Erythroblast (primary cell): ENCODE measurements at regions not wholly inside any gene's neighbourhood (a gene's known extent, or its start where the extent isn't known, plus 50 kb on each side); places are given as distances from the start of the nearest gene placed in this dataset.

Experiments used
- GATA1 ChIP-seq: IDR thresholded peaks from 2 replicates; pipeline ENCODE4 v1.6.1; 2011; ENCODE audit warnings: low read depth, mild to moderate bottlenecking, control low read depth, low read length, moderate library complexity
- POLR2A ChIP-seq: IDR thresholded peaks from 2 replicates; pipeline ENCODE4 v1.6.1; 2011; ENCODE audit warnings: mild to moderate bottlenecking, low read length

DNA sequence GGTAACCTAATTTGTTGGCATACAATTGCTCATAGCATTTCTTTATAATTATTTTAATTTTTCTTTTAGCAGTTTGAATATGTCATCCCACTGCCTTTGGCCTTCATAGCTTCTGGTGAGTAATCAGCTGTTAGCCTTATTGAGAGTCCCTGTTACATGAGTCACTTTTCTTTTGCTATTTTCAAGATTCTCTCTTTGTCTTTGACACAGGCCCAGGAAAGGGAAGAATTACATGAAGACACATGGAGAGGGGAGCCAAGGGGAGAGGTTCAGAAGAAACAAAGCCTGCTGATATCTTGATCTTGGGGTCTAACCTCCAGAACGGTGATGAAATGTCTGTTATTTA, 418.2 kb downstream of the METTL15 start:
- TF ChIP-seq POLR2A, result no peak
- TF ChIP-seq GATA1, result no peak
